HG02642 (cell line): ENCODE measurements at regions not wholly inside any gene's neighbourhood (a gene's known extent, or its start where the extent isn't known, plus 50 kb on each side); places are given as distances from the start of the nearest gene placed in this dataset.
"Not testable (repeated sequence)": the region's sequence is repeated elsewhere in the genome, so short reads cannot be mapped to it uniquely, and the experiment has no call there.

ENCODE experiments used
- ATAC-seq: cut with Tn5 transposase; IDR thresholded peaks from one replicate; pipeline ENCODE4 v1.9.1; 2021; ENCODE audit warnings: mild to moderate bottlenecking; ENCODE audit not compliant: unreplicated experiment, poor library complexity

DNA sequence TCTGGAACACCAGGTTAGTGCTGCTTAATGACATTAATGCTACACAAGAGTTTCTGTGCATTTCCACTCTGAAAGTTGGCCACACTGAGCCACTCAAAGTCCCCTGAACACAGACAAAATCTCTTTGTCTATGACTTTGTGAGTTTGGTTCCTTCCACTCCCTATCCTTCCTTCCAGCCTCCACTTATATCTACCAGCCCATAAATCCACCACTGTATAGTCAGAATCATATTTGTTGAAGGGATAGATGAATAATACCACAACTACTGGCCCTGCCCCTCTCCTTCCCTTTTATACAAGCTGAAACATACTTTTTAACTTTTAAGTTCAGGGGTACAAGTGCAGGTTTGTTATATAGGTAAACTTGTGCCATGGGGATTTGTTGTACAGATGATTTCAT, 127.5 kb downstream of the ABHD5 start:
- no peak for ATAC-seq

DNA sequence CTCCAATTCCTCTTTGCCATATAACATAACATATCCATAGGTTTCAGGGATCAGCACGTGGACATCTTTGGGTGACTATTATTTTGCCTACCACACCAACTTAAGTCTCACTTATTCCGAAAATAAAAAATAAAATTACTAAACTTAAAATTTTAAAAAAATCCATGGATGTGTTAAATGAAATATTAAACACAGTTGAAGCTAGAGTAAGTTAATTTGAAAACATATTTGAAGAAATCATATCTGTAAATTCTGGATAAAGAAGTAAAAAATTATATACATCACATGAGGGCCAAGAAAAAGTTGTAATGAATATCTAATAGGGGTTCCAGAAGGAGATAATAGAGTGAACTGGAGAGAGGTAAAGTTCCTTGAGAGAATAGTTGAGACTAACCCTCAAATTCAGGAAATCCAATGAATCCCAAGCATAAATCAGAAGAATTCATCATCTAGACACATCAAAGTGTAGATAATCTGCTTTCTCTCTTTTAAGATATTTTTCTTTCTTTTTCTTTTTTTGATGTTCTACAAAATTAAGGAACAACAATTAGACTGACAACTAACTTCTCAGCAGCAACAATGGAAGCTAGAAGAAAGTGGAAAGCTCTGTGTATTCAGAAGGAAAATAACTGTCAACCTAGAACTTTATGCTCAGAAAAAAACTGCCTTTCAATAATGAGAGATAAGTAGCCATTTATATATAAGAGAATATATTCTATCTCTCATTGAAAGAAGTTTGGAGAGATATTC, 147.4 kb downstream of the ABHD5 start:
- no peak for ATAC-seq

DNA sequence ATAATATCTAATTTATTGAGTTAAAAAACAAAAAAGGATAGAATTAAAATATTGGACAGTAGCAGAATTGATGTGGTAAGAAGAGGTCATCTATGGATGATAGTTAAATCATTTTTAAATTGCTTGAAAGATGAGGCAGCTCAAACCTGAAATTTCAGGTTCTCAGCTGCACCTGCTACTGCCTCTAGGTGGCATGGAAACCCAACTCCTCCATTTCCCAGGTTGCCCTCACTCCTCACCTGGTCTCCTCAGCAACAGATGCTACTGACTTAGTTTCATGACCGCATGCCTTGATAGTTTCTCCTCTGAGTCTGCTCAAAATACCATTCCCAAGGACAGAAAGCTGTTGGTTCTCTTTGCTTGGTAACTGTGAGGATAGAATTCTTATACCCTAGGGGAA, 148.1 kb downstream of the ABHD5 start:
- no peak for ATAC-seq

DNA sequence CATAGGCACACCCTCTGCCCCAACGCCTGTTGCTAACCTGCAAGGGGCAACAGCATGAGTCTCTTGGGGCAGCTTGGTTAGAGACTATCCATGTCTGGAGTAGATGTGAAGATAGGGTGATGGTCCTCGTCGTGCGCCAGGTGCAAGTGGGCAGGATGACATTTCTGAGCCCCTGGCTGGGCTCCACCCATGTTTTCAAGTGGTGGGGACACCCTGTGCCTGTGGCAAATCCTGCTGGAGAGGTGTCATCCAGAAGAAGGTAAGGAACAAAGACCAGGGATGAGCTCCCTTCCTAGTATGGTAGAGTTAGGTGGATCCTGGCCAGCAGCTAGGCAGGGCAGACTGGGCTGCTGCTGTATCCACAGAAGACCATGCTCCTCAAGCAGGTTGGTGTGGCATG, 152.6 kb downstream of the ABHD5 start:
- ATAC-seq = no peak

DNA sequence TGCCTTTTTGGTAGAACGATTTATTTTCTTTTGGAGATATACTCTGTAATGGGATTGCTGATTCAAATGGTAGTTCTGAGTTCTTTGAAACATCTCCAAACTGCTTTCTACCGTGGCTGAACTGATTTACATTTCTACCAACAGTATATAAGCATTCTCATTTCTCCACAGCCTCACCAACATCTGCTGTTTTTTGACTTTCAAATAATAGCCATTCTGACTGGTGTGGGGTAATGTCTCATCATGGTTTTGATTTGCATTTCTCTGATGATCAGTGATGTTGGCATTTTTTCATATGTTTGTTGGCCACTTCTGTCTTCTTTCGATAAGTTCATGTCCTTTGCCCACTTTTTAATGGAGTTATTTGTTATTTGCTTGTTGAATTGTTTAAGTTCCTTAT, 154.0 kb downstream of the ABHD5 start:
- no peak for ATAC-seq

DNA sequence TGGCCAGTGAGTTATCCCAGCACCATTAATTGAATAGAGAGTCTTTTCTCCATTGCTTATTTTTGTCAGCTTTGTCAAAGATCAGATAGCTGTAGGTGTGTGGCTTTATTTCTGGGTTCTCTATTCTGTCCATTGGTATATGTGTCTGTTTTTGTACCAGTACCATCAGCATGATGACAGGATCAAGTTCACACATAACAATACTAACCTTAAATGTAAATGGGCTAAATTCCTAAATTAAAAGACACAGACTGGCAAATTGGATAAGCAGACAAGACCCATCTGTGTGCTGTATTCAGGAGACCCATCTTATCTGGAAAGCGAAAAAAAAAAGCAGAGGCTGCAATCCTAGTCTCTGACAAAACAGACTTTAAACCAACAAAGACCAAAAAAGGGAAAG, 154.8 kb downstream of the ABHD5 start:
- ATAC-seq = not testable (repeated sequence)

DNA sequence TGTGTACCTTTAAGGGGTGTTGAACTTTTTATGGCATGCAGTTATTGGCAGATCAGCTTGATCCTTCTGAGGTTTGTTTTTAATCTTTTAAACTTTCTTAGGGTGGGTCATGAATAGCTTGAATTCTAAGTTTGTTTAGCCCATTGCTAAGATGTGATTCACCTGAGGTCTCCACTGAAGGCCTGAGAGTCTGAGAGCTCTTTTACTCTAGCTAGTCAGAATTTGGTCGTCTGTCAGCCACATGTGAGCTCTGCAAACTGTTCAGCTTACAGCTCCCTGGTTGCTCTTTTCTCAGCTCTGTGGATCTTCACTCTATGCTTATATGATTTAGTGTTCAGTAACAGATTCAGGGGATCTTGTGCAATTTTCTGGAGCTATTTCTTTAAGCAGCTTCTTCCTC, 161.3 kb downstream of the ABHD5 start:
- no peak for ATAC-seq

DNA sequence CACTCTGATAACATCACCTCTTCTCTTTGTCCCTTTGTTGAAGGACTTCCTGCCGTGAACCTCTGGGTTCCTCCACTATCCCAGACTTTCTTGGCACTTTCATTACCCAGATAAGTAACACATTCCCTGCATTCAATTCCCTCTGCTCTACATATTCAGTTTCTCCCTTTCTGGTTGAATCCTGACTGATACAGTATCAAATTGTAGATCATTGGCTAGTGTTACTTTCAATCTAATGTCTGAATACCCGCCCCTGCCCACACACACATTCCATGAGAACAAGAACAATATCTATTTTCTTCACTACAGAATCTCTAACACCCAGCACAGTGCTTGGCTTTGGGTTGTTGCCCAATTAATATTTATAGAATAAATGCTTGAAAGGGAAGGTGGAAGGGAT, 163.5 kb downstream of the ABHD5 start:
- no peak for ATAC-seq

DNA sequence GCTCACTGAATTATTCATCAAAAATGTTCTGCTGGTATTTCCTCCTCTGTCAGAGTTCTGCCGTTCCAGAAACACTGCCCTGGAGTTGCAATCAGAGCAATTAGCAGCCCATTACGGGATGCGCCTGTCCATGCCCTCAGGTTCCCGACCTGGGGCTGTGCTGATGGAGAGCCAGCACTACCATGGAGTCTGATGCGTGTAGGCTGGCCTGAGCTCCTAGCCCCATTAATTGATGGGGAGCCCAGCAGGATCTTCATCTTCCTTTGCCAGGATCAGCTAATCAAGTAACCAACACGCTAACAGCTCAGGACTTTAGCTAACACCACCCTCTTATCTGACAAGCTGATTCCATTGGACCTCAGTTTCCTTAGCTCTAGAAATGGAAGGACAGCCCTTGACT, 164.2 kb downstream of the ABHD5 start:
- ATAC-seq = no peak

DNA sequence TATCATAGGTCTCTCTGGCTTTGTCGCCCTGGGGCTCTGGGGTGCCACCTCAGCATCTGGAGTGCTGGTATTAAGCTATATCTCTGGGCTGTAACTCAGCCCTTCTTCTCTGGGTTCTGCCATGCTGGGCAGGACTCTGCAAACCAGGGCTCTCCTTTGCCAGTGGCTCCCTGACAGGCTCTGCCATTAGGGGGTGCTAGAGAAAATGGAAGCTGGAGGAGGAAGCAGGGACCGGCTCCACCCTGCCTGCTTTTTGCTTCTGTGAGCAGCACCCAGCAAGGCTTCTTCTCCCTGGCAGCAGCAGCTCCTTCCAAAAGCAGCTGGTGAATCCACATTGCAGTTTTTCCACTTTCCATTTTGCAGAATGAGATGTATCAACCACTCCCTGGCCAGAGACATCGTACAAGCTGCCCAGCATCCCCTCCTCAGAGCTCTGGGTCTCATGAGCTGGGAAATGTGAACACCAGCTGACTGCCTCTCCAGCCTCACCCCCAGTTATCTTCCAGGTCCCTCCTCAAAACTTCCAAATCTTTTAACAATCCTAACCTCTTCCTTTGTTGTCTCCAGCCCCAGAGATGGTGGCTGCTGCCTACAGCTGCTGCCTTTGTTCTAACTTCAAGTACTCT, 165.0 kb downstream of the ABHD5 start:
- ATAC-seq = peak; percentile 63

DNA sequence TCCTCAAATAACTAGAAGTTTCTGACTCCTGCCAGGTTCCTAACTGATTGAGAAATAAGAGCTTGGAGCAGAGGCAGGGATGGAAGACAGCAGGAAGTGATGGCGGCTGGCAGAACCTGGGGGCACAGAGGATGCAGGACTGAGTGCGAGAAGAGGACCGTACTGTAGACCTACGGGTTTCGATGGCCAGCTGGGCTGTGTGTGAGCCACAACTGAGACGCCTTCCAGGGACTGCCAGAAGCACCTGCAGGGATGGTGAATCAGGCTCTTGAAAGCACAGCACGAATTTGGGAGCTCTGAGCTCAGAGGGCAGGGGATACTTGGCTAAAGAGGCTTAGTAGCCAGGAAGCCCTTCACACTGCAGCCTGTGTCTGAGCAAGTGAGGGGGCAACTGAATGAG, 165.6 kb downstream of the ABHD5 start:
- no peak for ATAC-seq

DNA sequence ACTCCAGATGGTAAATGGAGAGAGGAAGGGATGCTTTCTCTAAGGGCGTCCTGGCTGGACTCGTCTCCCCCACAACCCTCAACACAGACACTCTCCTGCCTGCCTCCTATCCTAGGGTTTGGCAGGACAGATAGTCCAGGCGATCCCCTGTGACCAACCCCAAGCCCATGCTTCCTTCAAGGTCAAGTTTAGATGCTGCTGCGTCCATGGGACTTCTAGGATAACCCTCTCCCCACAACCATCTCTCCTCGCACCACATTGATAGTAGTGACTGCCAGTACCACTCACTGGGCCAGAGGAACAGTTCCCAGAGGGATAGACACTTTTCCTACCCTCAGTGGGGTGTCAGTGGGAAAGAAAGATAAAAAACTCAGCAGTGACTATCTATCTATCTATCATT, 166.0 kb downstream of the ABHD5 start:
- ATAC-seq = no peak

DNA sequence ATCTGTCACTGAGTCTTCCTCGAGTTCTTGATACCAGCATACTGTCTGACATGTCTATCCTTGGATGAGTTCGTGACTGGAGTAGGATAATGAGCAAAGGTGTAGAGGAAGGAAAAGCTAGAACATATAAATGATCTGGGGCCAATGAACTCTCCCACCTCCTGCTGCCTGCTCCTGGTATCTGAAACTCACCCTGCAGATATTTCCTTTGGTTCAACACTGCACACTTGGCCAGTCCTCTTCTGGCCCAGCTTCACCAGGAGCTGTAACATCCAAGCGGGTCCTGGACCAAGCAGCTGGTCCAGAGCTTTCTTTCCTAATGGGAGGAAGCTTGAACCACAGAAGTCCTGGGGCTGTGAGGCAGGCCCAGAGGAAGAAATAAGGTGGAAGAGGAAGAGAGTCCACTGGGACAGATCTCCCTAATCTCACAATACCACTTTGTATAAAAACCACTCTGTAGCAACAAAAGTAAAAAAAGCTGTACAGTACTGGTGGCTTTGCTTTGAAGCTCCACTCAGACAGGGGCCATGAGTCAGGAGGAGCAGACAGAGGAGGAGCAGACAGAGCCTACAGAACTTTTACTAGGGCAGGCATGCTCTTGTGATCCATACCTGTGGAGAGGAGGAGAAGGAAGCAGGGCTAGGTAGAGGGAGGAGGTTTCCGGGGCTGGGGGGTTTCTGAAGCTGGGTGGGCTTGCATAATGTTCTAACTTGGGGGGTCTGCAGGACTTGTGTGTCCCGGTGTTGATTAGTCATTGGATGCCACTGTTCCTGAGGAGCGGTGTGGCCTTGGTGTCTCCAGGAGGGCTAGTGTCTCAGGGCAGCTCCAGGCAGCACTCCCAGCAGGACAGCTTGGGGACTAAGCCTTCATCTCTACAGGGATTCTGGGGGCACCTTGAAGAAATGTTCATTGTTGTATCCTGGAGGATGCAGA, 166.9 kb downstream of the ABHD5 start:
- ATAC-seq = no peak

DNA sequence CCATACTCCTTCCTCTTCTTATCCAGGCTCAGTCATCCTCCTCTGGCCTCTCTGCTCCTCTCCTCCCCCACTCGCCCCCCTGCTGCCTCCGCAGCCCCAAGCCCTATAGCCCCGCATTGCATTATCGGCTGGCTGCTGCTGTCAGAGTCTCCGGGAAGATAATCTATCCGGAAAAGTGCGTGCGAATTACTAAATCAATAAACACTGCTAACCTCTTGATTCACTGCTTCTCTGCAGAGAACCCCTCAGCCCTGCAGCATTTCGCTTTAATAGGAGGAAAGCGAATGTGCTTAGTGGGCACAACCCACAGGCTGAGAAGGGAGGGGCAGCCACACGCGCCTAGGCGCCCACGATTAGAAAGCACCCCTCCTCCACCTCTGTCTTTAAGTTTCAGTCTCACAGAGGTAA, 167.6 kb downstream of the ABHD5 start:
- no peak for ATAC-seq

DNA sequence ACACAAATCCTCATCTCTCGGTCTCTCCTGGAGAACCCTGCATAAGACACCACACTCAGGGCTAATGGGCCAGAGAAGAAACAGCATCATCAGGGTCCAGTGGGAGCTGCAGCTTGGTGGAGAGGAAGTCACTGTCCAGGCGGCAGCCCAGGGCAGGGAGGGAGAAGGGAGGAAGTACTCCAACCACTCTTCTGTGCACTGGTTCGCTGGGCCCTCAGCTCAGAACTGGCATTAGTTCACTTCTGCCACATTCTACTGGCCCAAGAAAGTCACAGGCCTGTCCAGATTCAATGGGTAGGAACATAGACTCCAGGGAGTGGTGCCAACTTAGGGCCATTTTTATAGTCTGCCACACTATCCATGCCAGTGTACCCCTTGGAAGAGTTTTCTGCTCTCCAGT, 169.0 kb downstream of the ABHD5 start:
- no peak for ATAC-seq

DNA sequence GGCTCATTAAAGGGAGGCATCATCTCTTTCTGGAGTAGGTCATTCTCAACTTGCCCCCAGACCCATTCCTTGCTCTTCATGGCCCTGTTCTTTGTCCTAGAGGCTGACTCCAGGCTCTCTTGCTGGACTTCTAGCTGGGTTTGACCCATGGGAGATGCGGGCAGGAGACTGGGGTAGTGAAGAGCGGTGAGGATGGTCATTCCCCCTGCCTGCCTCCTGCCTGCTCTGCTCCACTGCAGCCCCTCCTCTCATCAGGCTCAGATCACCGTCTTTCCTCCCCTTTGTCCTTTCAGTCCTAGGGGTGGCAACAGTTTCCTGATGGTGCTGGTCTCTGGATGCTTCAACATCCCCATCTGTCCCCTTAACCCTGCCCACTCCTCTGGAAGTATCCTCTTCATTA, 170.9 kb downstream of the ABHD5 start:
- ATAC-seq = no peak

DNA sequence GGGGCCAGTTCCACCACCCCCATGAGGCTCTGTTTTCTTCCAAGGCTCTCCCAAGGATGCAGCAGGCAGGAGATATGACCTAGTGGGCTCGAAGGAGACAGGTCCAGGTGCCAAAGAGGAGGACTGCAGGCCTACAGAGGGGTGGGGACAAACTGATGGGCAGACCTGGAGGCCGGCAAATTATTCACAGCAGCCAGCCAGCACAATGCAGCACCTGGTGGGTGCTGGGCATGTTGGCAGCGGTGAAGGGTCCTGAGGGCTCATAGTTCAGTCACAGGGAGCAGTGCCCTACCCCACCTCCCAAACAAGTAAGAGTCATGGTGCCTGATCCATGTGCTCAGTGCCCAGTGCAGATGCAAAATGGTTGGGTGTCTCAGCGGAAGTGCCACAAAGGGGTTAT, 171.7 kb downstream of the ABHD5 start:
- no peak for ATAC-seq

DNA sequence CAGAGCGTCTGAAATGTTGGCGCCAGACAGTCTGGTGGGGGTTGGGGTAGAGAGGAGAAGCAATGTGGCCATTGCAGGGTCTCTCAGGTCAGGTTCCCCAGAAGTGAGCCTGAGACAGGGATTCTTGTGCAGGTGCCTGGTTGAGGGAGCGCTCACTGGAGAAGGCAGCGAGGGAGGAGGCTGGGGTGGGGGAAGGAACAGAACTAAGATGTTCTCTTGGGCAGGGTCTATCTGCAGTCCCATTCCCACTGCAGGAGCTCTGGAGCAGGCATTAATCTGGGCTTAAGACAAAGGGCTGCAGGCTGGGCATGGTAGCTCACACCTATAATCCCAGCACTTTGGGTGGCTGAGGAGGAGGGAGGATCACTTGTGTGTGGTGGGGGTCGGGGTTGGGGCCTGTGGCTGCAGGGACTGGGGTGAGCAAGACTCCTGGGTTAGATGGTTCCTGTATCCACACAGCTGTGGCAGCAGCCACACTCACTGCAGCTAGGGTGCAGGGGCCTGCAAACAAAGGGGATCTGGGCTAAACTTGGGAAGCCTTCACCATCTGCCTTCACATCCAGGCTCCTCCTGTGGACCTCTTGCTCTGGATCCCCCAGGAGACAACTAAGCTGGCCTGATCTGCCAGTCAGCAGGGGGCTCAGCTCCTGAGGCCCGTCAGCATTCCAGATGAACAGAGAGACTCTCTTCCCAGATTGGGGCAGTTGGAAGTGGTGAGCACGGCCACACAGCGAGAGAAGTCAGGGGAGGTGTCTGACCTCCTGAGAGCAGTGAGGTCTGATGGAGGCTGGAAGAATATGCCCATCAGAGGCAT, 172.5 kb downstream of the ABHD5 start:
- no peak for ATAC-seq

DNA sequence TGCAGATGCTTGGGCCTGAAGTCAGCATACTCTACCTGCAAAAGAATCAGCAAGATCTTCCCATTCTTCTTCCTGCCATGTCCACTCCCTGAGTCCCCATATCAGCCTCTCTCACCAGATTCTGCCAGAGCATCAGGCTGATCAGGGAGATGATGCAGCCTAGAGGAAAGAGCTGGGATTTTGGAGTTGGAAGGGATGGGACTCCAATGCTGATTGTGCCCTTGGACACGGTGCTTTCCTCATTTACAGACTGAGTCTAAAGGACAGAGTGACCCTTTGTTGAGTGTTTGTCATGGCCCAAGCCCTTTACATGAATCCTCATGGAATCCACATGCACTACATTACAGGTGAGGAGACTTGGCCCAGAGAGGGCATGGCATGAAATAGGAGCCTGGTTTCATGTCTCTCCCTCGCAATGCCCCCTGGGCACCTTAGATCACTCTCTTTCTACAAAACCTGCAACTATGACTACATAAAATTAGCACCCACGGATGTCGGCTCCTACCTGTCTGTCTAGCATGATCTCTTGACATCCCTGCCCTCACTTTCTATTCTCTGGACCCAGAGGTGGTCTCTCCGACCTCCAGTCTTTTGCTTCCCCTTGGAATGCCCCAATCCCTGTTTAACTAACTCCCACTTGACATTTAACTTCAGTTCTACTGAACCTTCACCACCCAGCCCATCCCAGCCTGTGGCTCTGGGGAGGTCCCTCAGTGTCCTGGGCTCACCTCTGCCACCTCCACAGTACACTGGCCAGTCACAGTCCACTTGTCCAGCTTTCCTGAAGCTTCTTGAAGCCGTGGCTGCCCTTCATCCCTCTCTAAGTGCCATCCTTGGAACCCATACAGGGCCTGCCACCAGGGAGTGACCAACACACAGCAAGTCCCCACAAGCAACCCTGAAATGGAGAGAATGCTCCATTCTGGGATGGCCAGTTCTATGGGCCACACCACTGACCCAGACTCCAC, 173.5 kb downstream of the ABHD5 start:
- no peak for ATAC-seq
